ENCODE measurements at regions not wholly inside any gene's neighbourhood (a gene's known extent, or its start where the extent isn't known, plus 50 kb on each side); places are given as distances from the start of the nearest gene placed in this dataset.

DNA sequence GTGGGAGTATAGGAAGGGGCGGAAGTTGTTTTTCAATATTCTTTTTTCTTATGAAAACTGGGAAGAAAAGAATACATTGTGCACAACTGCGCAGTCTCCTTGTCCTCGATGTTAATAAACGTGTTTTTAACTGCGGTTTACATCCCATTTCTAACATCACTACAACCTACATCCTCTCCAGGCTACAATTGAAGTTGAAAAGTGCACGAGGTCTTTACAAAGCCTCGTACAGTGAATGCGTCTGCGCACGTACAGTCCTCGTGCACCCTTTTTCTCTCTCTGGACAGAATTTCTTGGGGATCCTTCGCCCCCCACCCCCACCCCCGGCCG lies 102.4 kb downstream of the WT1 start:
- ATAC-seq (ENCODE audit: low read depth) (0 out of 2 replicates have a peak, but pooled peaks have one; percentile 11), DNase-seq (no peak)
- 100% methylated on average over 1 of the region's 14 CpGs; no CpG with 5 or more reads in 1 of the 2 experiments for WGBS, 2 experiments (ENCODE audit: extremely low coverage in 2 of 2, insufficient read length in 1 of 2)
- intact Hi-C loops (cut with micrococcal nuclease), result no loop called here
- no peak overlapping the region for H3K4me3 ChIP-seq (ENCODE audit: insufficient read depth, low read depth, low read length)
- TF ChIP-seq USF2 (IDR thresholded peaks at IDR 0.05; ENCODE audit: low read depth, low read length) (no peak), MXI1 (IDR thresholded peaks at IDR 0.05; ENCODE audit: borderline replicate concordance, low read depth, low read length) (no peak), SMC3 (IDR thresholded peaks at IDR 0.05; ENCODE audit: low read depth, low read length) (no peak)
- TF ChIP-seq, protein P1, sequence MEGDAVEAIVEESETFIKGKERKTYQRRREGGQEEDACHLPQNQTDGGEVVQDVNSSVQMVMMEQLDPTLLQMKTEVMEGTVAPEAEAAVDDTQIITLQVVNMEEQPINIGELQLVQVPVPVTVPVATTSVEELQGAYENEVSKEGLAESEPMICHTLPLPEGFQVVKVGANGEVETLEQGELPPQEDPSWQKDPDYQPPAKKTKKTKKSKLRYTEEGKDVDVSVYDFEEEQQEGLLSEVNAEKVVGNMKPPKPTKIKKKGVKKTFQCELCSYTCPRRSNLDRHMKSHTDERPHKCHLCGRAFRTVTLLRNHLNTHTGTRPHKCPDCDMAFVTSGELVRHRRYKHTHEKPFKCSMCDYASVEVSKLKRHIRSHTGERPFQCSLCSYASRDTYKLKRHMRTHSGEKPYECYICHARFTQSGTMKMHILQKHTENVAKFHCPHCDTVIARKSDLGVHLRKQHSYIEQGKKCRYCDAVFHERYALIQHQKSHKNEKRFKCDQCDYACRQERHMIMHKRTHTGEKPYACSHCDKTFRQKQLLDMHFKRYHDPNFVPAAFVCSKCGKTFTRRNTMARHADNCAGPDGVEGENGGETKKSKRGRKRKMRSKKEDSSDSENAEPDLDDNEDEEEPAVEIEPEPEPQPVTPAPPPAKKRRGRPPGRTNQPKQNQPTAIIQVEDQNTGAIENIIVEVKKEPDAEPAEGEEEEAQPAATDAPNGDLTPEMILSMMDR (conservative IDR thresholded peaks at IDR 0.05; ENCODE audit: low read depth, low read length), result no peak
- no peak overlapping the region for H4K8ac ChIP-seq (ENCODE audit: low read depth in 2 of 2, low read length in 2 of 2)
- in situ Hi-C loops (cut with MboI; ENCODE audit: low sequenced_read_pairs), result no loop called here
- no TSS peak for BruUV-seq (replicated peaks)
- no peaks in the 10 kb centered on the region for H4K20me1 ChIP-seq (ENCODE audit: insufficient read depth, low read length)
- H3K18ac ChIP-seq (ENCODE audit: low read depth, low read length), result no peak overlapping the region
- H3K9me1 ChIP-seq (ENCODE audit: insufficient read depth, low read length), result no peaks in the 10 kb centered on the region
- no peak overlapping the region for H2BK120ac ChIP-seq (ENCODE audit: low read depth, low read length)
- no peak overlapping the region for H3K56ac ChIP-seq (ENCODE audit: extremely low read depth, insufficient read depth, low read length)
- no peaks in the 10 kb centered on the region for H3K9me3 ChIP-seq (ENCODE audit: control insufficient read depth, insufficient read depth, low read length)
- no peak overlapping the region for H2BK15ac ChIP-seq (ENCODE audit: low read depth, low read length)
- no peak overlapping the region for H2AK9ac ChIP-seq (replicated peaks; ENCODE audit: low read depth, low read length, poor library complexity)
- no peak overlapping the region for H3K9ac ChIP-seq (ENCODE audit: low read depth, low read length)
- POLR2A ChIA-PET (ENCODE audit: unreplicated experiment), result no interaction called here
- H4K5ac ChIP-seq (ENCODE audit: low read depth, low read length), result no peak overlapping the region
- H3K4ac ChIP-seq (ENCODE audit: low read depth, low read length), result no peak overlapping the region
- no peaks in the 10 kb centered on the region for H3K4me1 ChIP-seq (ENCODE audit: control insufficient read depth, insufficient read depth, low read length)
- CTCF ChIA-PET, result interaction anchor here (1.0 kb wide), 1 partner anchor 9 kb away, joined by 6 read pairs; no protein-coding TSS in a partner anchor
- no peak overlapping the region for H2AK5ac ChIP-seq (ENCODE audit: low read depth, low read length)
- H4K91ac ChIP-seq (ENCODE audit: insufficient read depth, low read depth, low read length), result no peak overlapping the region
- peaks cover 7% of the 10 kb centered on the region for H3K27me3 ChIP-seq (ENCODE audit: control insufficient read depth, insufficient read depth, low read length)
- no peak overlapping the region for H3K27ac ChIP-seq (ENCODE audit: insufficient read depth, low read length)
- peak overlapping the region; percentile 85 for H3K4me2 ChIP-seq (ENCODE audit: low read depth, low read length)
- H2AFZ ChIP-seq (replicated peaks; ENCODE audit: low read length, poor library complexity), result peak overlapping the region; percentile 11
- no peaks in the 10 kb centered on the region for H3K36me3 ChIP-seq (ENCODE audit: control insufficient read depth, insufficient read depth, low read length)
- no peak overlapping the region for H3K23ac ChIP-seq (ENCODE audit: low read depth, low read length)
- H2BK5ac ChIP-seq (ENCODE audit: low read depth, low read length, poor library complexity, severe bottlenecking), result no peak overlapping the region
- no peaks in the 10 kb centered on the region for H3K79me1 ChIP-seq (ENCODE audit: low read depth in 1 of 2, low read length in 2 of 2)
- H3K14ac ChIP-seq (replicated peaks; ENCODE audit: low read depth, low read length), result no peak overlapping the region
- H2BK20ac ChIP-seq (ENCODE audit: low read depth, low read length), result no peak overlapping the region
- dilution Hi-C loops (cut with HindIII; ENCODE audit: low sequenced_read_pairs, unreplicated experiment), result no loop called here

Measured in IMR-90 (cell line).